Panc1 (cell line): ENCODE measurements at regions not wholly inside any gene's neighbourhood (a gene's known extent, or its start where the extent isn't known, plus 50 kb on each side); places are given as distances from the start of the nearest gene placed in this dataset.
A peak's percentile ranks its signal among the peaks of the same experiment; 100 is the strongest.

Experiments
- ATAC-seq: fragments of 200-7000 bp; cut with Tn5 transposase; 2 replicates; pipeline ENCODE4 v1.9.1; 2020; ENCODE audit warnings: mild to moderate bottlenecking, moderate library complexity
- BruUV-seq: library from RNA; stranded (reverse); fragments of 400-500 nt; replicated peaks from 2 replicates; lab custom pipeline; 2021; lab: Mats Ljungman, UMichigan
- CTCF ChIA-PET: fragments of 300-600 bp; sonication (Branson Sonifier 250); formaldehyde crosslinking; loops from one replicate; lab custom pipeline; 2022; ENCODE audit warnings: antibody characterized with exemption; lab: Charles Lee
- POLR2A ChIA-PET: fragments of 300-600 bp; sonication (Branson Sonifier 250); formaldehyde crosslinking; loops from one replicate; lab custom pipeline; 2022; ENCODE audit warnings: antibody characterized with exemption; lab: Charles Lee
- DNase-seq: peaks from one replicate; pipeline ENCODE4 v3.0.0-alpha.2; 2010; ENCODE audit warnings: low read depth, low spot score
- H3K27ac ChIP-seq: 2 replicates; pipeline ENCODE4 v1.5.1; 2011; ENCODE audit warnings: mild to moderate bottlenecking, low read length, inconsistent platforms
- H3K27me3 ChIP-seq: fragments of 200-500 bp; sonication (Bioruptor generic); 2 replicates; pipeline ENCODE4 v1.6.0; 2014; ENCODE audit warnings: low read length, inconsistent platforms; ENCODE audit not compliant: control insufficient read depth, insufficient read depth
- H3K36me3 ChIP-seq: fragments of 200-500 bp; sonication (Bioruptor generic); 2 replicates; pipeline ENCODE4 v1.5.1; 2014; ENCODE audit warnings: inconsistent platforms, mild to moderate bottlenecking, low read length, moderate library complexity; ENCODE audit not compliant: control insufficient read depth, insufficient read depth
- H3K4me1 ChIP-seq: 2 replicates; pipeline ENCODE4 v1.5.1; 2011; ENCODE audit warnings: inconsistent platforms, mild to moderate bottlenecking, low read length, moderate library complexity; ENCODE audit not compliant: control insufficient read depth, insufficient read depth
- H3K4me3 ChIP-seq, 2 experiments: 2 replicates each; pipeline ENCODE4 v1.5.1; 2011 to 2012; ENCODE audit warnings: low read depth in 2 of 2, low read length in 2 of 2, mild to moderate bottlenecking in 2 of 2, inconsistent platforms in 1 of 2, moderate library complexity in 1 of 2
- H3K9me3 ChIP-seq: fragments of 200-500 bp; sonication (Bioruptor generic); 2 replicates; pipeline ENCODE4 v1.5.1; 2014; ENCODE audit warnings: low read depth, mild to moderate bottlenecking, inconsistent platforms, low read length, moderate library complexity; ENCODE audit not compliant: control insufficient read depth, insufficient read depth
- CTCF ChIP-seq: fragments of 450-650 bp; IDR thresholded peaks from 2 replicates; pipeline ENCODE4 v1.5.1; 2017; ENCODE audit warnings: mild to moderate bottlenecking
- POLR2AphosphoS5 ChIP-seq: IDR thresholded peaks from 2 replicates; pipeline ENCODE4 v1.6.1; 2012; ENCODE audit warnings: mild to moderate bottlenecking, low read depth, low read length, moderate library complexity
- SIN3A ChIP-seq: IDR thresholded peaks from 2 replicates; pipeline ENCODE4 v1.6.1; 2012; ENCODE audit warnings: low read depth, mild to moderate bottlenecking, low read length, moderate library complexity, borderline replicate concordance; ENCODE audit not compliant: insufficient read depth
- TCF7L2 ChIP-seq: IDR thresholded peaks from 2 replicates; pipeline ENCODE4 v1.6.1; 2011; ENCODE audit warnings: mild to moderate bottlenecking, low read depth, low read length, inconsistent platforms
- in situ Hi-C: cut with HindIII; loops from 2 replicates; pipeline ENCODE4 v1.10.0; 2016; ENCODE audit warnings: low sequenced_read_pairs, low pct_unique_long_range_greater_than_20kb
- intact Hi-C: fragments of 100-400 bp; cut with micrococcal nuclease; formaldehyde crosslinking; loops from one replicate; pipeline ENCODE4 v1.10.0; 2022; ENCODE audit not compliant: unreplicated experiment
- TF ChIP-seq, protein P1 (sequence below), 2 experiments: IDR thresholded peaks; 2 replicates each; pipeline ENCODE4 v1.6.1; 2011 to 2012; ENCODE audit warnings: low read depth in 2 of 2, control low read depth in 1 of 2, low read length in 1 of 2, mild to moderate bottlenecking in 1 of 2, moderate library complexity in 1 of 2; ENCODE audit not compliant: insufficient read depth in 1 of 2

- DNase-seq (no peak), ATAC-seq (no peak)
- H3K4me1 ChIP-seq, result no peaks in the 10 kb centered on the region
- H3K4me3 ChIP-seq, result no peak overlapping the region
- H3K36me3 ChIP-seq, result no peaks in the 10 kb centered on the region
- H3K27me3 ChIP-seq, result peaks cover 8% of the 10 kb centered on the region
- ChIA-PET CTCF (no interaction called here), POLR2A (no interaction called here)
- no peak for TF ChIP-seq POLR2AphosphoS5
- TF ChIP-seq SIN3A, result no peak
- TF ChIP-seq TCF7L2, result no peak
- TF ChIP-seq CTCF, result no peak
- TF ChIP-seq, protein P1, sequence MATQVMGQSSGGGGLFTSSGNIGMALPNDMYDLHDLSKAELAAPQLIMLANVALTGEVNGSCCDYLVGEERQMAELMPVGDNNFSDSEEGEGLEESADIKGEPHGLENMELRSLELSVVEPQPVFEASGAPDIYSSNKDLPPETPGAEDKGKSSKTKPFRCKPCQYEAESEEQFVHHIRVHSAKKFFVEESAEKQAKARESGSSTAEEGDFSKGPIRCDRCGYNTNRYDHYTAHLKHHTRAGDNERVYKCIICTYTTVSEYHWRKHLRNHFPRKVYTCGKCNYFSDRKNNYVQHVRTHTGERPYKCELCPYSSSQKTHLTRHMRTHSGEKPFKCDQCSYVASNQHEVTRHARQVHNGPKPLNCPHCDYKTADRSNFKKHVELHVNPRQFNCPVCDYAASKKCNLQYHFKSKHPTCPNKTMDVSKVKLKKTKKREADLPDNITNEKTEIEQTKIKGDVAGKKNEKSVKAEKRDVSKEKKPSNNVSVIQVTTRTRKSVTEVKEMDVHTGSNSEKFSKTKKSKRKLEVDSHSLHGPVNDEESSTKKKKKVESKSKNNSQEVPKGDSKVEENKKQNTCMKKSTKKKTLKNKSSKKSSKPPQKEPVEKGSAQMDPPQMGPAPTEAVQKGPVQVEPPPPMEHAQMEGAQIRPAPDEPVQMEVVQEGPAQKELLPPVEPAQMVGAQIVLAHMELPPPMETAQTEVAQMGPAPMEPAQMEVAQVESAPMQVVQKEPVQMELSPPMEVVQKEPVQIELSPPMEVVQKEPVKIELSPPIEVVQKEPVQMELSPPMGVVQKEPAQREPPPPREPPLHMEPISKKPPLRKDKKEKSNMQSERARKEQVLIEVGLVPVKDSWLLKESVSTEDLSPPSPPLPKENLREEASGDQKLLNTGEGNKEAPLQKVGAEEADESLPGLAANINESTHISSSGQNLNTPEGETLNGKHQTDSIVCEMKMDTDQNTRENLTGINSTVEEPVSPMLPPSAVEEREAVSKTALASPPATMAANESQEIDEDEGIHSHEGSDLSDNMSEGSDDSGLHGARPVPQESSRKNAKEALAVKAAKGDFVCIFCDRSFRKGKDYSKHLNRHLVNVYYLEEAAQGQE (IDR thresholded peaks at IDR 0.05; ENCODE audit: insufficient read depth in 1 of 2, low read depth in 2 of 2, low read length in 1 of 2), result no peak
- no TSS peak for BruUV-seq
- no peak overlapping the region for H3K27ac ChIP-seq
- no peaks in the 10 kb centered on the region for H3K9me3 ChIP-seq
- in situ Hi-C loops, result no loop called here
- intact Hi-C loops, result no loop called here
These were observed 470.4 kb downstream of the ZSWIM6 start for GRCh38 chr5:61802456-61802855.

DNA sequence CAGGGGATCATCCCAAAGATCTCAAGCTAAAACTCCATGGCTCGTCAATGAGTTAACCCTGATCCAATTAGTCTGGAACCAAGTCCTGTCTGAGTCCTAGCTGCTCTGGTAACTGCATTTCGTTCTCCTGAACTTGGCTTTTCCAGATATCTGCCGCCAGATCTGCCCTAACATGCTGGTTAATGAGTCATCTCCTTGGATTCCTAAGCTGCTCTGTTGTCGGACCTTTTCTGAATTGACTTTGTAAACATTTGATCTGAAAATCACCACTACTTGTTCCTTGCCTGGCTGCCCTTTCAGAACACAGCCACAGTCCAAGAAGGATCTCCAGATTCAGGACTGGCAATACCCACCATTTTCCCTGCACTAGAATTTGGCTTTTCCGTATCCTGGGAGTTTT, 473.0 kb downstream of the ZSWIM6 start:
- ChIA-PET CTCF (no interaction called here), POLR2A (interaction anchor here (0.5 kb wide), 1 partner anchor 9 kb away, joined by 9 read pairs; no protein-coding TSS in a partner anchor)
- intact Hi-C loops (no loop called here), in situ Hi-C loops (no loop called here)
- TF ChIP-seq TCF7L2 (no peak), SIN3A (no peak), CTCF (no peak), POLR2AphosphoS5 (no peak)
- TF ChIP-seq, protein P1 (IDR thresholded peaks at IDR 0.05; ENCODE audit: insufficient read depth in 1 of 2, low read depth in 2 of 2, low read length in 1 of 2), result no peak
- Histone ChIP-seq H3K4me1 (no peaks in the 10 kb centered on the region), H3K27ac (no peak overlapping the region), H3K4me3 (no peak overlapping the region), H3K27me3 (peaks cover 5% of the 10 kb centered on the region), H3K9me3 (no peaks in the 10 kb centered on the region), H3K36me3 (no peaks in the 10 kb centered on the region)
- DNase-seq, result no peak
- no TSS peak for BruUV-seq
- peak; percentile 75 for ATAC-seq
